ENCODE measurements at regions not wholly inside any gene's neighbourhood (a gene's known extent, or its start where the extent isn't known, plus 50 kb on each side); places are given as distances from the start of the nearest gene placed in this dataset.

DNA sequence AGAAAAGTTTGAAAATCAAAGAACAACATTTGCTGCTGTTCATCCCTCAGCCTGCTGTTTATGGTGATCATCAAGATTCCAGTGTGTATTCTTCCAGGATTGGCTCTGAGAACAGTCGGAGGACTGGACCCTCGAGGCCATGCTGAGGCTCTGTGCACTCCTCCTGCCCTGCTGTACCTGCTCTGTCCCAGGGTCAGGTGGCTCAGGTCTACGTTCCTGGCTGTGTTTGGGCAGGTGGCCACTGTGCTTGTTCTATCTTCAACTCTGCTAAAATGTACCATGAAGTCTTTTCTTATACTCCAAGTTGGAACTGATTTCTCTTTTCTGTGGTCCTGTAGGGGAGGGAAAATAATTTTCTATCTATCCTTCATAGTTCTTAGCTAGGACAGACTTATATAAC, 175.9 kb downstream of the RWDD3 start:
- DNase-seq (ENCODE audit: low spot score): no peak
- TF ChIP-seq, protein P1, sequence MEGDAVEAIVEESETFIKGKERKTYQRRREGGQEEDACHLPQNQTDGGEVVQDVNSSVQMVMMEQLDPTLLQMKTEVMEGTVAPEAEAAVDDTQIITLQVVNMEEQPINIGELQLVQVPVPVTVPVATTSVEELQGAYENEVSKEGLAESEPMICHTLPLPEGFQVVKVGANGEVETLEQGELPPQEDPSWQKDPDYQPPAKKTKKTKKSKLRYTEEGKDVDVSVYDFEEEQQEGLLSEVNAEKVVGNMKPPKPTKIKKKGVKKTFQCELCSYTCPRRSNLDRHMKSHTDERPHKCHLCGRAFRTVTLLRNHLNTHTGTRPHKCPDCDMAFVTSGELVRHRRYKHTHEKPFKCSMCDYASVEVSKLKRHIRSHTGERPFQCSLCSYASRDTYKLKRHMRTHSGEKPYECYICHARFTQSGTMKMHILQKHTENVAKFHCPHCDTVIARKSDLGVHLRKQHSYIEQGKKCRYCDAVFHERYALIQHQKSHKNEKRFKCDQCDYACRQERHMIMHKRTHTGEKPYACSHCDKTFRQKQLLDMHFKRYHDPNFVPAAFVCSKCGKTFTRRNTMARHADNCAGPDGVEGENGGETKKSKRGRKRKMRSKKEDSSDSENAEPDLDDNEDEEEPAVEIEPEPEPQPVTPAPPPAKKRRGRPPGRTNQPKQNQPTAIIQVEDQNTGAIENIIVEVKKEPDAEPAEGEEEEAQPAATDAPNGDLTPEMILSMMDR (IDR thresholded peaks at IDR 0.05): no peak
- H3K27ac ChIP-seq: no peak overlapping the region
- no peak overlapping the region for H3K4me3 ChIP-seq

DNA sequence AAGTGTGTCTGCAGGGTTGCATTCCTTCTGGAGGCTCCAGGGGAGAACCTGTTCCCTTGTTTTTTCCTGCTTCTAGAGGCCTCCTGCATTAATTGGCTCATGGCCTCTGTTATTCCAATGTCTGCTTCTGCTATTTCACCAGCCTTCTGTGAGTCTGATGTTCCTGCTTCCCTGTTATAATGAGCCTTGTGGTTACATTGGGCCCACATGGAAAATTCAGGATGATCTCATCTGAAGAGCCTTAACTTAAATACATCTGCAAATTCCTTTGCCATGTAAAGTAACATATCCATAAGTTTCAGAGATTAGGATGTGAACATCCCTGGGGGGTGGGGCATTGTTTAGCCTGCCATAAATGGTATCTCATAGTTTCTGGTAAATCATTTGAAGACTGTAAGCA, 181.1 kb downstream of the RWDD3 start:
- Histone ChIP-seq H3K4me3 (no peak overlapping the region), H3K27ac (no peak overlapping the region)
- TF ChIP-seq, protein P1 (IDR thresholded peaks at IDR 0.05): no peak
- no peak for DNase-seq (ENCODE audit: low spot score)

DNA sequence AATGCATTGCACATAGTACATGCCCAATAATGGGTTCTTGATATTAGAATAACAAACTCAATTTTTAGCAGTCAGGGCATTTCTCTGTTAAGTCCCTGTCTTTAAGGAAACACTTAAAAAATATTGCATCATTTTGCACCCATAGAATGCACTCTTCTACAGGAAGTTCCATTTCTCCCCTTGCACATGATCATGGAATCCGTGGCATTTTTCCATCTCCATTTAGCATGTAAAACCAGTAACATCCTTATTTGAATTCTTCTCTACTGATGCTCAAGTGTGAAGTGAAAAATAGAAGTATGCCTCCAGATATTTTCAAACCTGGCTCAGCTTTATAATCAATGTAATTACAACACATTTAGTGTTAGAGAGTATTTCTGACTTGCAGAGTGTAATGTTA, 192.8 kb downstream of the RWDD3 start:
- TF ChIP-seq, protein P1 (IDR thresholded peaks at IDR 0.05): no peak
- Histone ChIP-seq H3K27ac (no peak overlapping the region), H3K4me3 (no peak overlapping the region)
- DNase-seq (ENCODE audit: low spot score): no peak

DNA sequence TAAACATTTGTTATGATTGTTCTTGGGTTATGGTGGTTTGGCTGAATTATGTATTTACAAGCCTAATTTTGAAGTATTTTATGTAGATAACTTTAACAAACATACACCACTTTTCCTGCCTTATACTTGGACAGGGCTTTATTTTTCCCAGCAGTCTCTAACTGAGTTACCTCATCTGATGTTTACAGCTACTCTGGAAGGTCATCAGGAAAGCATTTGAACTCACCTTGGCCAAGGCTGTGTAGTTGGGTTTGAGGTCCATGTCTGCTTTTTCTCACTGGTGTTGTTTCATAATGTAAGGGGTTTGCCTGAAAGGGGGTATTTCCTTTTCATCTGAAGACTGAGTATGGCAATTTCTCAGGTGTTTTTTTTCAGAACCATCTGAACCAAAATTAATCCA, 193.5 kb downstream of the RWDD3 start:
- Histone ChIP-seq H3K4me3 (no peak overlapping the region), H3K27ac (no peak overlapping the region)
- DNase-seq (ENCODE audit: low spot score): no peak
- TF ChIP-seq, protein P1 (IDR thresholded peaks at IDR 0.05): no peak

DNA sequence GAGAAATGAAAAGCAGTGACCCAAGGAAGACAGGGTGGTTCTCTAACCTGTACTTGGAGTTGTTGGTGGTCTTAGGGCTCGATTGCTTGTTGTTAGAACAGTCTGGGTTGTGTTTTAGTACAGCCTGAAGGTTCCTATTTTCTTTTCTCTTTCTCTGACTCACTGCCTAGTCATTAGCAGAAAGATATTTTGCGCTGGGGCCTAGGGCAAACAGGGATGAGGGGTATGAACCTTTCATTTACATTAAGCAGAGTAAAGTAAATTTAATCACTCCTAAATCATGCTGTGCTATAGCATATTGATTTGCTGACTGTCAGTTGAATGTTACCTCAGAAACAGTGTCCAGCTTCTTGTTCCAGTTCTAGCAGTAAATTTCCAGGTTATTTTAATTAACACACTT, 197.2 kb downstream of the RWDD3 start:
- no peak overlapping the region for H3K4me3 ChIP-seq
- H3K27ac ChIP-seq: no peak overlapping the region
- TF ChIP-seq, protein P1 (IDR thresholded peaks at IDR 0.05): no peak
- DNase-seq (ENCODE audit: low spot score): no peak

DNA sequence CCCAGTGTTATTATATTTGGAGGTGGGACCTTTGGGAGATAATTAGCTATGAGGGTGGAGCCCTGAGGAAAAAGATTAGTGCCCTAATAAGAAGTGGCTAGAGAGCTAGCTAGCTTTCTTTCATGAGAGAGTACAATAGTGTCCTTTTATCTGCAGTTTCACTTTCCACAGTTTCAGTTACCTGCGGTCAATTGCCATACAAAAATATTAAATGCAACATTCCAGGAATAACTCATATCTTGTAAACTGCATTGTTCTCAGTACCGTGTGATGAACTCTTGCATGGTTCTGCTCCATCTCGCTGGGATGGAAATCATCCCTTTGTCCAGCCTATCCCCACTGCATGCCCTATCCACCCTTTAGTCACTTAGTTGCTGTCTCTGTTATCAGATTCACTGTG, 201.6 kb downstream of the RWDD3 start:
- Histone ChIP-seq H3K4me3 (no peak overlapping the region), H3K27ac (no peak overlapping the region)
- TF ChIP-seq, protein P1 (IDR thresholded peaks at IDR 0.05): no peak
- DNase-seq (ENCODE audit: low spot score): no peak

DNA sequence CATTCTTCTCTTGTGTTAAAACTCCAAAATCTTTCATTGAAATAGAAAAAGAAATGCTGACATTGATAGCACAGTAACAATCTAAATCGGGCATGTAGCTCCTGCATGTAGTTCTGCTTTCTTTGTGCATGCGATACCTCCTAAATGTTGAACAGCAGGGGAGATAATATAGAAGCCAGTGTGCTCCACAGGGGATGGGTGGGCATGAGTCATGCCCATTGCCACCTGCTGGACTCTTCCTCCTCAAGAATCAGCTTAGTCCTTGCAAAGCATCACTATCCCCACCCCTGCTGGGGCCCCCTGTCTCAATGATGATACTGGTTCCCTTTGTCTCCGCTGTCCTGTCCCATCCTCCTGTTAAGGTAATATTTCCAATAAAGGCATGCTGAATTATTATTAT, 203.0 kb downstream of the RWDD3 start:
- TF ChIP-seq, protein P1 (IDR thresholded peaks at IDR 0.05): no peak
- H3K4me3 ChIP-seq: no peak overlapping the region
- DNase-seq (ENCODE audit: low spot score): no peak
- H3K27ac ChIP-seq: no peak overlapping the region
